ENCODE measurements at regions not wholly inside any gene's neighbourhood (a gene's known extent, or its start where the extent isn't known, plus 50 kb on each side); places are given as distances from the start of the nearest gene placed in this dataset.

- H3K27ac ChIP-seq (ENCODE audit: low read length): no peak overlapping the region
- no peak for DNase-seq
- no peaks in the 10 kb centered on the region for H3K27me3 ChIP-seq (replicated peaks; ENCODE audit: insufficient read depth, low read length)
- no peak overlapping the region for H3K4me2 ChIP-seq (ENCODE audit: low read depth, low read length)
- no peaks in the 10 kb centered on the region for H3F3A ChIP-seq (ENCODE audit: insufficient read depth, low read length)
- no peaks in the 10 kb centered on the region for H3K36me3 ChIP-seq (replicated peaks; ENCODE audit: insufficient read depth, low read length)
- no peaks in the 10 kb centered on the region for H4K20me1 ChIP-seq (ENCODE audit: insufficient read depth, low read length)
- H3K4me3 ChIP-seq (ENCODE audit: low read length): no peak overlapping the region
- no peaks in the 10 kb centered on the region for H3K9me2 ChIP-seq (replicated peaks; ENCODE audit: insufficient read depth, low read length)
- H3K9me3 ChIP-seq (replicated peaks; ENCODE audit: insufficient read depth, low read length): no peaks in the 10 kb centered on the region
- H2AFZ ChIP-seq (ENCODE audit: low read length): no peak overlapping the region
- no peaks in the 10 kb centered on the region for H3K79me2 ChIP-seq (ENCODE audit: low read length)
- H3K9ac ChIP-seq (ENCODE audit: low read length): no peak overlapping the region
- H3K4me1 ChIP-seq (ENCODE audit: low read length): no peaks in the 10 kb centered on the region
- TF ChIP-seq CTCF (IDR thresholded peaks at IDR 0.05; ENCODE audit: low read length): no peak
Measured at GRCh38 chr1:232503497-232503896, 126.4 kb downstream of the SIPA1L2 start.

- no peaks in the 10 kb centered on the region for H3K27me3 ChIP-seq (replicated peaks; ENCODE audit: insufficient read depth, low read length)
- H3K4me3 ChIP-seq (ENCODE audit: low read length): no peak overlapping the region
- DNase-seq: no peak
- no peaks in the 10 kb centered on the region for H3K79me2 ChIP-seq (ENCODE audit: low read length)
- no peak for TF ChIP-seq EZH2phosphoT487 (IDR thresholded peaks at IDR 0.05; ENCODE audit: low read length)
- no peak for TF ChIP-seq EZH2 (optimal IDR thresholded peaks at IDR 0.05; ENCODE audit: low read depth, low read length)
- TF ChIP-seq CTCF (IDR thresholded peaks at IDR 0.05; ENCODE audit: low read length): no peak
- no peak overlapping the region for H3K27ac ChIP-seq (ENCODE audit: low read length)
- H3K9me3 ChIP-seq (replicated peaks; ENCODE audit: insufficient read depth, low read length): no peaks in the 10 kb centered on the region
- H3K36me3 ChIP-seq (replicated peaks; ENCODE audit: insufficient read depth, low read length): no peaks in the 10 kb centered on the region
- no peaks in the 10 kb centered on the region for H3K9me2 ChIP-seq (replicated peaks; ENCODE audit: insufficient read depth, low read length)
- H3K9ac ChIP-seq (ENCODE audit: low read length): no peak overlapping the region
- no peaks in the 10 kb centered on the region for H3F3A ChIP-seq (ENCODE audit: insufficient read depth, low read length)
- no peaks in the 10 kb centered on the region for H3K4me1 ChIP-seq (ENCODE audit: low read length)
- no peak overlapping the region for H3K4me2 ChIP-seq (ENCODE audit: low read depth, low read length)
- H2AFZ ChIP-seq (ENCODE audit: low read length): no peak overlapping the region
- H4K20me1 ChIP-seq (ENCODE audit: insufficient read depth, low read length): no peaks in the 10 kb centered on the region
Measured at GRCh38 chr1:232501854-232502253, 128.1 kb downstream of the SIPA1L2 start.

- no peak overlapping the region for H2AFZ ChIP-seq (ENCODE audit: low read length)
- H3K36me3 ChIP-seq (replicated peaks; ENCODE audit: insufficient read depth, low read length): no peaks in the 10 kb centered on the region
- no peaks in the 10 kb centered on the region for H3K79me2 ChIP-seq (ENCODE audit: low read length)
- H3K27ac ChIP-seq (ENCODE audit: low read length): no peak overlapping the region
- H3K9ac ChIP-seq (ENCODE audit: low read length): no peak overlapping the region
- DNase-seq: no peak
- no peaks in the 10 kb centered on the region for H3F3A ChIP-seq (ENCODE audit: insufficient read depth, low read length)
- H3K27me3 ChIP-seq (replicated peaks; ENCODE audit: insufficient read depth, low read length): no peaks in the 10 kb centered on the region
- no peak overlapping the region for H3K4me3 ChIP-seq (ENCODE audit: low read length)
- H4K20me1 ChIP-seq (ENCODE audit: insufficient read depth, low read length): no peaks in the 10 kb centered on the region
- no peaks in the 10 kb centered on the region for H3K9me3 ChIP-seq (replicated peaks; ENCODE audit: insufficient read depth, low read length)
- no peaks in the 10 kb centered on the region for H3K9me2 ChIP-seq (replicated peaks; ENCODE audit: insufficient read depth, low read length)
- H3K4me2 ChIP-seq (ENCODE audit: low read depth, low read length): no peak overlapping the region
- no peaks in the 10 kb centered on the region for H3K4me1 ChIP-seq (ENCODE audit: low read length)
- no peak for TF ChIP-seq EZH2 (optimal IDR thresholded peaks at IDR 0.05; ENCODE audit: low read depth, low read length)
Measured at GRCh38 chr1:232499188-232499587, 130.7 kb downstream of the SIPA1L2 start.

GRCh38 chr1:232493869-232494268 is 136.1 kb downstream of the SIPA1L2 start:
- DNase-seq: no peak
- no peak overlapping the region for H3K4me2 ChIP-seq (ENCODE audit: low read depth, low read length)
- no peaks in the 10 kb centered on the region for H3K36me3 ChIP-seq (replicated peaks; ENCODE audit: insufficient read depth, low read length)
- H3F3A ChIP-seq (ENCODE audit: insufficient read depth, low read length): no peaks in the 10 kb centered on the region
- H3K79me2 ChIP-seq (ENCODE audit: low read length): no peaks in the 10 kb centered on the region
- no peak overlapping the region for H2AFZ ChIP-seq (ENCODE audit: low read length)
- H3K27ac ChIP-seq (ENCODE audit: low read length): no peak overlapping the region
- H4K20me1 ChIP-seq (ENCODE audit: insufficient read depth, low read length): no peaks in the 10 kb centered on the region
- no peaks in the 10 kb centered on the region for H3K9me3 ChIP-seq (replicated peaks; ENCODE audit: insufficient read depth, low read length)
- H3K27me3 ChIP-seq (replicated peaks; ENCODE audit: insufficient read depth, low read length): no peaks in the 10 kb centered on the region
- no peak overlapping the region for H3K4me3 ChIP-seq (ENCODE audit: low read length)
- H3K4me1 ChIP-seq (ENCODE audit: low read length): no peaks in the 10 kb centered on the region
- H3K9ac ChIP-seq (ENCODE audit: low read length): no peak overlapping the region
- no peaks in the 10 kb centered on the region for H3K9me2 ChIP-seq (replicated peaks; ENCODE audit: insufficient read depth, low read length)
- no peak for TF ChIP-seq EZH2phosphoT487 (IDR thresholded peaks at IDR 0.05; ENCODE audit: low read length)
- TF ChIP-seq EZH2 (optimal IDR thresholded peaks at IDR 0.05; ENCODE audit: low read depth, low read length): no peak
- no peak for TF ChIP-seq CTCF (IDR thresholded peaks at IDR 0.05; ENCODE audit: low read length)
